ENCODE measurements at regions not wholly inside any gene's neighbourhood (a gene's known extent, or its start where the extent isn't known, plus 50 kb on each side); places are given as distances from the start of the nearest gene placed in this dataset.

DNA sequence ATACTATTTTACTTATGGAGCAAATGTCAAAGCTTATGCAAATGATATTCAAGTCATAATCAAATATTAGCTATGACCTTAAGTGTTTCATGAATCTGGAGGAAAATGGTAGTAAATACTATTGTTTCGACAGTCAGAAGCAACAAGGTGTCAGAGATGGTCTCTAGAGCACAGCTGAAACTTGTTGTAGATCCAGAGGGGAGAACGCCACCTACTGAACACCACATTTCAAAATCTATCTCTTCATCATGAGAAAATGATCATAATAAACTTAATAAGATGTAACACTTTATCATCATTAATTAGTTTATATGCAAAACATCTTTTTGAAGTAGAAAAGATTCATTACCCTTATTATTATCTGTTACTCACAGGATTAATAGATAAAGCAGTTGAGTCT lies 418.7 kb downstream of the GATA3 start:
- TF ChIP-seq, protein P1, sequence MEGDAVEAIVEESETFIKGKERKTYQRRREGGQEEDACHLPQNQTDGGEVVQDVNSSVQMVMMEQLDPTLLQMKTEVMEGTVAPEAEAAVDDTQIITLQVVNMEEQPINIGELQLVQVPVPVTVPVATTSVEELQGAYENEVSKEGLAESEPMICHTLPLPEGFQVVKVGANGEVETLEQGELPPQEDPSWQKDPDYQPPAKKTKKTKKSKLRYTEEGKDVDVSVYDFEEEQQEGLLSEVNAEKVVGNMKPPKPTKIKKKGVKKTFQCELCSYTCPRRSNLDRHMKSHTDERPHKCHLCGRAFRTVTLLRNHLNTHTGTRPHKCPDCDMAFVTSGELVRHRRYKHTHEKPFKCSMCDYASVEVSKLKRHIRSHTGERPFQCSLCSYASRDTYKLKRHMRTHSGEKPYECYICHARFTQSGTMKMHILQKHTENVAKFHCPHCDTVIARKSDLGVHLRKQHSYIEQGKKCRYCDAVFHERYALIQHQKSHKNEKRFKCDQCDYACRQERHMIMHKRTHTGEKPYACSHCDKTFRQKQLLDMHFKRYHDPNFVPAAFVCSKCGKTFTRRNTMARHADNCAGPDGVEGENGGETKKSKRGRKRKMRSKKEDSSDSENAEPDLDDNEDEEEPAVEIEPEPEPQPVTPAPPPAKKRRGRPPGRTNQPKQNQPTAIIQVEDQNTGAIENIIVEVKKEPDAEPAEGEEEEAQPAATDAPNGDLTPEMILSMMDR (conservative IDR thresholded peaks at IDR 0.05) = no peak
- no peak for TF ChIP-seq EZH2 (IDR thresholded peaks at IDR 0.05; ENCODE audit: low read depth)
